Transverse colon (tissue), 4 donors: ENCODE measurements at regions not wholly inside any gene's neighbourhood (a gene's known extent, or its start where the extent isn't known, plus 50 kb on each side); places are given as distances from the start of the nearest gene placed in this dataset.

Source experiments
- DNase-seq: peaks from one replicate; pipeline ENCODE4 v3.0.0-alpha.2; 2019
- H3K27ac ChIP-seq, 4 donors: fragments of 200-600 bp; sonication (generic); 2 replicates each; pipeline ENCODE4 v1.5.1; 2016 to 2018; ENCODE audit warnings: inconsistent platforms in 4 of 4
- H3K27me3 ChIP-seq: fragments of 200-600 bp; sonication (generic); 2 replicates; pipeline ENCODE4 v1.5.1; 2017; ENCODE audit warnings: inconsistent platforms
- H3K36me3 ChIP-seq, 4 donors: fragments of 200-600 bp; sonication (generic); 2 replicates each; pipeline ENCODE4 v1.5.1; 2017 to 2019; ENCODE audit warnings: inconsistent platforms in 4 of 4
- H3K4me1 ChIP-seq, 4 donors: fragments of 200-600 bp; sonication (generic); 2 replicates each; pipeline ENCODE4 v1.5.1; 2017 to 2020; ENCODE audit warnings: inconsistent platforms in 4 of 4
- H3K4me3 ChIP-seq, 4 donors: fragments of 200-600 bp; sonication (generic); 1 replicate in 1 of 4; 2 replicates in 3 of 4; pipeline versions ENCODE4 v1.5.1 to v1.6.1; 2017 to 2019; ENCODE audit warnings: inconsistent platforms in 4 of 4
- H3K9me3 ChIP-seq, 2 donors: fragments of 200-600 bp; sonication (generic); 2 replicates each; pipeline ENCODE4 v1.5.1; 2017 to 2019; ENCODE audit warnings: inconsistent platforms in 2 of 2
- EP300 ChIP-seq: sonication (generic); formaldehyde crosslinking; IDR thresholded peaks from one replicate; pipeline ENCODE4 v1.6.1; 2017; ENCODE audit warnings: antibody characterized with exemption, low read depth
- POLR2A ChIP-seq: fragments of 450-650 bp; IDR thresholded peaks from one replicate; pipeline ENCODE4 v1.6.1; 2016; ENCODE audit warnings: antibody characterized with exemption, mild to moderate bottlenecking, moderate library complexity
- POLR2AphosphoS5 ChIP-seq, 3 donors: sonication (generic); formaldehyde crosslinking; IDR thresholded peaks; one replicate each; pipeline ENCODE4 v1.6.1; 2016; ENCODE audit warnings: antibody characterized with exemption in 3 of 3
- WGBS, 2 donors: methylation state at CpG; one replicate each; pipeline ENCODE4 v1.1.5; 2018; ENCODE audit warnings: low coverage in 1 of 2; 5-methylcytosine and 5-hydroxymethylcytosine counted together
- in situ Hi-C, 4 donors: fragments of 200-750 bp; cut with MboI; loops; one replicate each; pipeline versions ENCODE4 v1.15.0 to v1.15.1; 2017; ENCODE audit warnings: low sequenced_read_pairs in 3 of 4, low pct_ligation_motif_present in 1 of 4, low pct_unique_long_range_greater_than_20kb in 1 of 4
- intact Hi-C: fragments of 100-400 bp; cut with DNase I; formaldehyde crosslinking; loops from one replicate; pipeline ENCODE4 v1.15.1; 2023; ENCODE audit warnings: low total_unique reads
- TF ChIP-seq, protein P1 (sequence below), 5 experiments: fragments of 200-600 bp in 3 of 5; fragments of 450-650 bp in 2 of 5; sonication (generic) in 3 of 5; IDR thresholded peaks; 1 replicate in 2 of 5; 2 replicates in 3 of 5; pipeline ENCODE4 v1.5.1; 2016 to 2017; ENCODE audit warnings: antibody characterized with exemption in 5 of 5, inconsistent platforms in 3 of 5, mild to moderate bottlenecking in 2 of 5, moderate library complexity in 1 of 5

DNA sequence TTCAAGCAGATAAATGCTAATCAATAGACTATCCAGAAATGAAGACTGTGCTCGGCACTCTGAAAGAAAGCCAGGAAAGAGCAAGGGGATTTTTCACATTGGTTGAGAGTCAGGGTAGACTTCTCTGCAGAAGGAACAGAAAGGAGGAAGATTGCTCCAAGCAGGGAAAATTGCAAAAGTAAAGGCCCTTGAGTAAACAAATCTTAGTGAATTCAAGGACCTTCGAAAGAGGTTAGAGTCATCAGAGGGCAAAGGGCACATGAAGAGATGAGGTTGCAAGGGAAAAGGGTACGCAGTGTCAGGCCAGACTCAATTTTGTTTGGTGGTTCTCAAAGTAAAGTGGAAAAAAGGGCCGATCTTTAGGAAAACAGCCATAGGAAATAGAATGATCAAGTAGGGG is 157.6 kb upstream of the RAI14 start:
- H3K4me3 ChIP-seq = no peak overlapping the region
- in situ Hi-C loops (loop anchor here in 1 of 4 donors (25.0 kb wide), 1 partner anchor 514 kb away; no protein-coding TSS in a partner anchor), intact Hi-C loops (no loop called here)
- DNase-seq = no peak
- H3K36me3 ChIP-seq = no peaks in the 10 kb centered on the region
- H3K27me3 ChIP-seq = no peaks in the 10 kb centered on the region
- TF ChIP-seq POLR2AphosphoS5 (IDR thresholded peaks at IDR 0.05) (no peak), EP300 (no peak), POLR2A (no peak)
- TF ChIP-seq, protein P1, sequence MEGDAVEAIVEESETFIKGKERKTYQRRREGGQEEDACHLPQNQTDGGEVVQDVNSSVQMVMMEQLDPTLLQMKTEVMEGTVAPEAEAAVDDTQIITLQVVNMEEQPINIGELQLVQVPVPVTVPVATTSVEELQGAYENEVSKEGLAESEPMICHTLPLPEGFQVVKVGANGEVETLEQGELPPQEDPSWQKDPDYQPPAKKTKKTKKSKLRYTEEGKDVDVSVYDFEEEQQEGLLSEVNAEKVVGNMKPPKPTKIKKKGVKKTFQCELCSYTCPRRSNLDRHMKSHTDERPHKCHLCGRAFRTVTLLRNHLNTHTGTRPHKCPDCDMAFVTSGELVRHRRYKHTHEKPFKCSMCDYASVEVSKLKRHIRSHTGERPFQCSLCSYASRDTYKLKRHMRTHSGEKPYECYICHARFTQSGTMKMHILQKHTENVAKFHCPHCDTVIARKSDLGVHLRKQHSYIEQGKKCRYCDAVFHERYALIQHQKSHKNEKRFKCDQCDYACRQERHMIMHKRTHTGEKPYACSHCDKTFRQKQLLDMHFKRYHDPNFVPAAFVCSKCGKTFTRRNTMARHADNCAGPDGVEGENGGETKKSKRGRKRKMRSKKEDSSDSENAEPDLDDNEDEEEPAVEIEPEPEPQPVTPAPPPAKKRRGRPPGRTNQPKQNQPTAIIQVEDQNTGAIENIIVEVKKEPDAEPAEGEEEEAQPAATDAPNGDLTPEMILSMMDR (IDR thresholded peaks at IDR 0.05) = no peak
- H3K27ac ChIP-seq = peak overlapping the region; percentile 76 to 79 (median 77)
- H3K4me1 ChIP-seq = peaks cover 7 to 44% (median 30%) of the 10 kb centered on the region in 4 donors
- H3K9me3 ChIP-seq = no peaks in the 10 kb centered on the region
- 54 to 61% methylated on average over 3 to 4 of the region's 4 CpGs for WGBS, 2 donors

DNA sequence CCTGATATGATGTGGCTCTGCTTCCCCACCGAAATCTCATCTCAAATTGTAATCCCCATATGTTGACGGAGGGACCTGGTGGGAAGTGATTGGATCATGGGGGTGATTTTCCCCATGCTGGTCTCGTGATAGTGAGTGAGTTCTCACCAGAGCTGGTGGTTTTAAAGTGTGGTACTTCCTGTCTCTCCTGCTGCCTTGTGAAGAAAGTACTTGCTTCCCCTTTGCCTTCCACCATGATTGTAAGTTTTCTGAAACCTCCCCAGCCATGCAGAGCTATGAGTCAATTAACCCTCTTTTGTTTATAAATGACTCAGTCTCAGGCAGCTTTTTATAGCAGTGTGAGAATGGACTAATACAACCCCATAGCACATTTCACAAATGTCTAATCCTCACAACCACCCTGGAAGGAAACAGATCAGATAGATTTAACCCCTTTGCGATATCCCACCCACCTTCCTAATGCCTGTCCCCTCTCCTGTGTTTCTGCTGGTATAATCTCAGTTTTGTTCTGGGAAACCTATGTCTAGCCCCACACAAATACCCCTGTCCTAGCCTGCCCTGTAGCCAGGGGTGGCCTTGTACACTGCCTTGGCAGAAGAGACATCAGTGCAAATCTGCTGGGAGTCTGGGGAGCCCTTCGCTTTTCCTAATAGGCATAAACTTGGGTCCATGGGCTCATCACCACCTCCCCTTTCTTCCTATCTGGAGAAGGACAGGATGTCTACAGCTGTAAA is 157.0 kb upstream of the RAI14 start:
- intact Hi-C loops = no loop called here
- H3K4me1 ChIP-seq = peaks cover 7 to 50% (median 33%) of the 10 kb centered on the region in 4 donors

DNA sequence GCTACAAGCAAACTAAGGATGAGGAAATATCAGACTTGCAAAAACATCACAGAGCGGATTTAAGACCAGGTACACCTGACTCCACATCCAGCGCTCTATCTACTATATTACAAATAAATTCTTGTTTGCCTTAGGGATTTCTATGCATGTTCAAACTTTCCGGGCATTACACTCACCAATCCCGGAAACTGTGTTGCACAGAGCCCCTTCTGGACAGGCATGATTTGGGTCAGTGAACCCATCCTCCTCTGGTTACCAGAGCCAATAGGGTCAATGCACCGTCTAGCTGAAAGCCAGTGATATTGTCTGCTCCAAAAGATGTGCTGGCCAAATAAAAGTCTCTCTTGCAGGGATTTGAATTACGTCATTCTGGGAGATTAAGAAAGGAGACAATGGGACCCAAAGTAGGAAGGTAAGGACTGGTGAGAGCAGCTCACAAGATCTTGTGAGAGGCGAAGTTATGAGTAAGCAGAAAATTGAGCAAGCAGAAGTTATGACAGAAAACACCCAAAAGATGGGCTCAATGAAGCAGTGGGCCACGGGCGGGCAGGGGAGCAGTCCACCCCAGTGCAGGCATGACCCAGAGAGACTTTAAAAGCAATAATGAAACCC is 155.8 kb upstream of the RAI14 start:
- in situ Hi-C loops = no loop called here
- TF ChIP-seq POLR2A (no peak), EP300 (no peak), POLR2AphosphoS5 (IDR thresholded peaks at IDR 0.05) (no peak)
- TF ChIP-seq, protein P1 (IDR thresholded peaks at IDR 0.05) = no peak
- WGBS, 2 donors = 78 to 91% methylated on average over 6 to 9 of the region's 9 CpGs
- Histone ChIP-seq H3K4me1 (peaks cover 7 to 52% (median 33%) of the 10 kb centered on the region in 4 donors), H3K27ac (peak overlapping the region in 3 of 4 donors; percentile 76 to 79 (median 78)), H3K27me3 (no peaks in the 10 kb centered on the region), H3K36me3 (no peaks in the 10 kb centered on the region), H3K9me3 (no peaks in the 10 kb centered on the region), H3K4me3 (no peak overlapping the region)
- DNase-seq = no peak
- intact Hi-C loops = no loop called here

More for the DNA sequence above, 157.0 kb upstream of the RAI14 start:
- no peaks in the 10 kb centered on the region for H3K27me3 ChIP-seq
- in situ Hi-C loops = loop anchor here in 1 of 4 donors (25.0 kb wide), 1 partner anchor 513 kb away; no protein-coding TSS in a partner anchor
- H3K4me3 ChIP-seq = no peak overlapping the region
- TF ChIP-seq, protein P1 (IDR thresholded peaks at IDR 0.05) = no peak
- no peak for TF ChIP-seq EP300
- peak in 2 of 3 donors; percentile 6 to 21 for TF ChIP-seq POLR2AphosphoS5 (IDR thresholded peaks at IDR 0.05)
- TF ChIP-seq POLR2A = no peak
- DNase-seq = no peak
- 54 to 62% methylated on average over 4 to 5 of the region's 5 CpGs for WGBS, 2 donors
- H3K27ac ChIP-seq = peak overlapping the region; percentile 76 to 79 (median 77)
- no peaks in the 10 kb centered on the region for H3K36me3 ChIP-seq
- no peaks in the 10 kb centered on the region for H3K9me3 ChIP-seq

- intact Hi-C loops (no loop called here), in situ Hi-C loops (no loop called here)
- Histone ChIP-seq H3K4me3 (no peak overlapping the region), H3K4me1 (peaks cover 7 to 52% (median 33%) of the 10 kb centered on the region in 4 donors), H3K27me3 (no peaks in the 10 kb centered on the region), H3K36me3 (no peaks in the 10 kb centered on the region), H3K27ac (peak overlapping the region in 2 of 4 donors; percentile 12 to 79), H3K9me3 (no peaks in the 10 kb centered on the region)
- no peak for TF ChIP-seq EP300
- no peak for TF ChIP-seq POLR2A
- no peak for TF ChIP-seq POLR2AphosphoS5 (IDR thresholded peaks at IDR 0.05)
- TF ChIP-seq, protein P1 (IDR thresholded peaks at IDR 0.05) = no peak
- DNase-seq = no peak
- 69 to 70% methylated on average over 2 of the region's 2 CpGs for WGBS, 2 donors
Measured at GRCh38 chr5:34501016-34501415, 155.1 kb upstream of the RAI14 start.
